ENCODE measurements at regions not wholly inside any gene's neighbourhood (a gene's known extent, or its start where the extent isn't known, plus 50 kb on each side); places are given as distances from the start of the nearest gene placed in this dataset.

GRCh38 chr2:12803607-12804006 is 86.9 kb downstream of the TRIB2 start:
- TF ChIP-seq CTCF (conservative IDR thresholded peaks at IDR 0.05; ENCODE audit: low read depth in 2 of 2) (no peak), POLR2AphosphoS5 (IDR thresholded peaks at IDR 0.05; ENCODE audit: low read depth) (no peak)
